HCT116 (cell line): ENCODE measurements at regions not wholly inside any gene's neighbourhood (a gene's known extent, or its start where the extent isn't known, plus 50 kb on each side); places are given as distances from the start of the nearest gene placed in this dataset.

Experiments
- ATAC-seq: fragments of 200-7000 bp; cut with Tn5 transposase; 2 replicates; pipeline ENCODE4 v1.9.1; 2020; ENCODE audit warnings: mild to moderate bottlenecking, moderate library complexity
- BruUV-seq: library from RNA; stranded (reverse); fragments of 400-500 nt; replicated peaks from 2 replicates; lab custom pipeline; 2021; lab: Mats Ljungman, UMichigan
- CTCF ChIA-PET: fragments of 300-600 bp; sonication (Branson Sonifier 250); formaldehyde crosslinking; loops from one replicate; lab custom pipeline; 2021; ENCODE audit warnings: antibody characterized with exemption; lab: Charles Lee
- POLR2A ChIA-PET: fragments of 300-600, 350-600 bp; sonication (Branson Sonifier 250); formaldehyde crosslinking; loops from one replicate; lab custom pipeline; 2021; ENCODE audit warnings: antibody characterized with exemption; lab: Charles Lee
- RAD21 ChIA-PET, 2 experiments: fragments of 300-600 bp; sonication (Branson Sonifier 250); formaldehyde crosslinking; loops; one replicate each; lab custom pipeline; 2023; ENCODE audit warnings: low total read pairs in 2 of 2; ENCODE audit not compliant: uncharacterized antibody in 2 of 2, unreplicated experiment in 2 of 2, low non-redundant PET in 1 of 2; lab: Charles Lee
- DNase-seq: peaks from one replicate; pipeline ENCODE4 v3.0.0-alpha.2; 2010; ENCODE audit warnings: low read depth, low spot score
- H2AFZ ChIP-seq: fragments of 200-600 bp; shearing (Covaris generic), sonication (generic); 2 replicates; pipeline ENCODE4 v1.6.1; 2017; ENCODE audit warnings: low read depth, mixed run types, mixed read lengths, antibody characterized with exemption, low read length; ENCODE audit not compliant: poor library complexity, severe bottlenecking
- H3K27ac ChIP-seq: 2 replicates; pipeline ENCODE4 v1.5.1; 2012; ENCODE audit warnings: low read depth, low read length
- H3K27me3 ChIP-seq: fragments of 200-600 bp; sonication (generic); 2 replicates; pipeline ENCODE4 v1.6.1; 2016; ENCODE audit warnings: mixed run types, low read length, mixed read lengths; ENCODE audit not compliant: insufficient read depth
- H3K36me3 ChIP-seq, 2 experiments: fragments of 200-500 bp in 1 of 2; fragments of 200-600 bp in 1 of 2; sonication (Bioruptor generic) in 1 of 2; sonication (generic) in 1 of 2; 2 replicates each; pipeline versions ENCODE4 v1.5.1 to v1.6.1; 2014 to 2016; ENCODE audit warnings: low read length in 2 of 2, inconsistent platforms in 1 of 2, mixed read lengths in 1 of 2, mixed run types in 1 of 2; ENCODE audit not compliant: insufficient read depth in 2 of 2, control insufficient read depth in 1 of 2
- H3K4me1 ChIP-seq, 2 experiments: fragments of 200-600 bp in 1 of 2; sonication (generic) in 1 of 2; 2 replicates each; pipeline versions ENCODE4 v1.5.1 to v1.6.1; 2012 to 2017; ENCODE audit warnings: low read length in 2 of 2, inconsistent platforms in 1 of 2, mild to moderate bottlenecking in 1 of 2, mixed read lengths in 1 of 2, mixed run types in 1 of 2, moderate library complexity in 1 of 2; ENCODE audit not compliant: insufficient read depth in 2 of 2, control insufficient read depth in 1 of 2
- H3K4me2 ChIP-seq: fragments of 200-600 bp; sonication (generic); 2 replicates; pipeline ENCODE4 v1.6.1; 2017; ENCODE audit warnings: mixed run types, low read length, mixed read lengths
- H3K4me3 ChIP-seq, 2 experiments: fragments of 200-600 bp in 1 of 2; sonication (generic) in 1 of 2; replicated peaks in 1 of 2; 2 replicates each; pipeline ENCODE4 v1.5.1; 2011 to 2016; ENCODE audit warnings: low read length in 2 of 2, control low read depth in 1 of 2, low read depth in 1 of 2, mild to moderate bottlenecking in 1 of 2, mixed read lengths in 1 of 2, mixed run types in 1 of 2
- H3K79me2 ChIP-seq: fragments of 200-600 bp; sonication (generic); 2 replicates; pipeline ENCODE4 v1.6.1; 2017; ENCODE audit warnings: mild to moderate bottlenecking, mixed run types, low read length, moderate library complexity, mixed read lengths; ENCODE audit not compliant: insufficient read depth
- H3K9ac ChIP-seq: fragments of 200-600 bp; sonication (generic); 2 replicates; pipeline ENCODE4 v1.6.1; 2016; ENCODE audit warnings: low read length, mixed read lengths
- H3K9me2 ChIP-seq: fragments of 200-600 bp; sonication (generic), shearing (Covaris generic); 2 replicates; pipeline ENCODE4 v1.6.1; 2017; ENCODE audit warnings: mixed run types, mild to moderate bottlenecking, moderate library complexity; ENCODE audit not compliant: insufficient read depth
- H3K9me3 ChIP-seq, 2 experiments: fragments of 200-500 bp in 1 of 2; fragments of 200-600 bp in 1 of 2; sonication (Bioruptor generic) in 1 of 2; sonication (generic) in 1 of 2; 2 replicates each; pipeline ENCODE4 v1.6.1; 2014 to 2017; ENCODE audit warnings: low read length in 2 of 2, mixed read lengths in 2 of 2, inconsistent platforms in 1 of 2, low read depth in 1 of 2, mild to moderate bottlenecking in 1 of 2, mixed run types in 1 of 2, moderate library complexity in 1 of 2; ENCODE audit not compliant: control insufficient read depth in 1 of 2, insufficient read depth in 1 of 2
- H4K20me1 ChIP-seq: fragments of 200-600 bp; sonication (generic), shearing (Covaris generic); 2 replicates; pipeline ENCODE4 v1.6.1; 2017; ENCODE audit warnings: mixed run types, mild to moderate bottlenecking, moderate library complexity; ENCODE audit not compliant: insufficient read depth
- CBX3 ChIP-seq: IDR thresholded peaks from 2 replicates; pipeline ENCODE4 v1.6.1; 2012; ENCODE audit warnings: low read depth
- CEBPB ChIP-seq: IDR thresholded peaks from 2 replicates; pipeline ENCODE4 v1.6.1; 2012; ENCODE audit warnings: low read depth
- ELF1 ChIP-seq: IDR thresholded peaks from 2 replicates; pipeline ENCODE4 v1.6.1; 2012; ENCODE audit warnings: low read depth, borderline replicate concordance
- JUND ChIP-seq: IDR thresholded peaks from 2 replicates; pipeline ENCODE4 v1.6.1; 2012
- POLR2A ChIP-seq: IDR thresholded peaks from 2 replicates; pipeline ENCODE4 v1.7.0; 2011; ENCODE audit warnings: borderline replicate concordance; ENCODE audit not compliant: insufficient read depth, insufficient read length; ENCODE audit errors: extremely low read depth
- REST ChIP-seq: IDR thresholded peaks from 2 replicates; pipeline ENCODE4 v1.6.1; 2012; ENCODE audit warnings: low read depth
- ZBTB33 ChIP-seq: IDR thresholded peaks from 2 replicates; pipeline ENCODE4 v1.6.1; 2011; ENCODE audit warnings: mild to moderate bottlenecking, low read length, moderate library complexity; ENCODE audit not compliant: insufficient replicate concordance; ENCODE audit errors: extremely low read depth
- intact Hi-C: fragments of 100-400 bp; cut with micrococcal nuclease; formaldehyde crosslinking; loops from 2 replicates; pipeline ENCODE4 v1.10.0; 2022
- TF ChIP-seq, protein P1 (sequence below), 3 experiments: fragments of 200-600 bp in 1 of 3; sonication (generic) in 1 of 3; IDR thresholded peaks in 2 of 3; conservative IDR thresholded peaks in 1 of 3; 2 replicates each; pipeline ENCODE4 v1.5.1; 2012 to 2017; ENCODE audit warnings: low read depth in 2 of 3, low read length in 2 of 3, antibody characterized with exemption in 1 of 3, borderline replicate concordance in 1 of 3, control low read depth in 1 of 3, mild to moderate bottlenecking in 1 of 3, mixed read lengths in 1 of 3, mixed run types in 1 of 3, moderate library complexity in 1 of 3; ENCODE audit not compliant: insufficient read depth in 1 of 3

- CTCF ChIA-PET, result no interaction called here
- no peak overlapping the region for H3K4me3 ChIP-seq
- POLR2A ChIA-PET, result no interaction called here
- no peak for DNase-seq
- H3K9ac ChIP-seq, result no peak overlapping the region
- no peak for TF ChIP-seq REST
- BruUV-seq, result no TSS peak
- no peaks in the 10 kb centered on the region for H3K9me2 ChIP-seq
- H2AFZ ChIP-seq, result peak overlapping the region; percentile 69
- H3K27me3 ChIP-seq, result no peaks in the 10 kb centered on the region
- no peak overlapping the region for H3K4me2 ChIP-seq
- H3K4me1 ChIP-seq, result peaks cover 0 to 12% of the 10 kb centered on the region in 2 experiments; a peak in 1 of 4 replicates
- no peak overlapping the region for H3K27ac ChIP-seq
- H3K9me3 ChIP-seq, result no peaks in the 10 kb centered on the region
- H3K79me2 ChIP-seq, result no peaks in the 10 kb centered on the region
- H3K36me3 ChIP-seq, result no peaks in the 10 kb centered on the region
- intact Hi-C loops, result no loop called here
- RAD21 ChIA-PET, result no interaction called here
- ATAC-seq, result no peak
- H4K20me1 ChIP-seq, result no peaks in the 10 kb centered on the region
Observed at GRCh38 chr6:100255701-100256100, 209.0 kb downstream of the SIM1 start.

DNA sequence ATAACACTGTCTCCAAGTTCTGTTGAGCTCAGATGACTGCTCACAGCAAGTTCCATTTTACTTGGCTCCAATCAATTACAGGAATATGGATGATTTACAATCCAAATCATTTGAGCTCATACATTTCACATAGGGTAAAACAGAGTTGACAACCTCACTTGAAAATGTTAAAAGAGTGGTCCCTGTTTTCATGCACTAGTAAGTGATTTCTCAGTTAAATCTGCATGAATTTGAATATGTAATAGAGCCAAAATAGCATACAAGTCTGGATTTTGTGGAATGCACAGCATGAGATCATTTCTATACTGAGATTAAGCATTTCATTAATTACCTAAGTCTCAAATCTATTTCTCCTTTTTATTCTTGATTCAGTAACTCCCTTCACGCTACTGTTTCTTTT lies 217.6 kb downstream of the SIM1 start:
- no peak overlapping the region for H3K9ac ChIP-seq
- no peaks in the 10 kb centered on the region for H3K4me1 ChIP-seq
- H3K4me3 ChIP-seq, result no peak overlapping the region
- H2AFZ ChIP-seq, result no peak overlapping the region
- no peaks in the 10 kb centered on the region for H3K27me3 ChIP-seq
- DNase-seq (no peak), ATAC-seq (no peak)
- ChIA-PET RAD21 (no interaction called here), POLR2A (no interaction called here), CTCF (no interaction called here)
- H3K9me3 ChIP-seq, result no peaks in the 10 kb centered on the region
- no TSS peak for BruUV-seq
- H3K79me2 ChIP-seq, result no peaks in the 10 kb centered on the region
- intact Hi-C loops, result no loop called here
- H3K9me2 ChIP-seq, result no peaks in the 10 kb centered on the region; the same call in 1 of the 2 replicates
- H3K4me2 ChIP-seq, result no peak overlapping the region
- no peaks in the 10 kb centered on the region for H4K20me1 ChIP-seq
- no peak overlapping the region for H3K27ac ChIP-seq
- no peaks in the 10 kb centered on the region for H3K36me3 ChIP-seq
- TF ChIP-seq CEBPB, result no peak
- no peak for TF ChIP-seq CBX3
- TF ChIP-seq ELF1, result no peak
- no peak for TF ChIP-seq ZBTB33
- TF ChIP-seq, protein P1, sequence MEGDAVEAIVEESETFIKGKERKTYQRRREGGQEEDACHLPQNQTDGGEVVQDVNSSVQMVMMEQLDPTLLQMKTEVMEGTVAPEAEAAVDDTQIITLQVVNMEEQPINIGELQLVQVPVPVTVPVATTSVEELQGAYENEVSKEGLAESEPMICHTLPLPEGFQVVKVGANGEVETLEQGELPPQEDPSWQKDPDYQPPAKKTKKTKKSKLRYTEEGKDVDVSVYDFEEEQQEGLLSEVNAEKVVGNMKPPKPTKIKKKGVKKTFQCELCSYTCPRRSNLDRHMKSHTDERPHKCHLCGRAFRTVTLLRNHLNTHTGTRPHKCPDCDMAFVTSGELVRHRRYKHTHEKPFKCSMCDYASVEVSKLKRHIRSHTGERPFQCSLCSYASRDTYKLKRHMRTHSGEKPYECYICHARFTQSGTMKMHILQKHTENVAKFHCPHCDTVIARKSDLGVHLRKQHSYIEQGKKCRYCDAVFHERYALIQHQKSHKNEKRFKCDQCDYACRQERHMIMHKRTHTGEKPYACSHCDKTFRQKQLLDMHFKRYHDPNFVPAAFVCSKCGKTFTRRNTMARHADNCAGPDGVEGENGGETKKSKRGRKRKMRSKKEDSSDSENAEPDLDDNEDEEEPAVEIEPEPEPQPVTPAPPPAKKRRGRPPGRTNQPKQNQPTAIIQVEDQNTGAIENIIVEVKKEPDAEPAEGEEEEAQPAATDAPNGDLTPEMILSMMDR (IDR thresholded peaks at IDR 0.05 in 2 of 3, conservative IDR thresholded peaks at IDR 0.05 in 1 of 3; ENCODE audit: borderline replicate concordance in 1 of 3, insufficient read depth in 1 of 3, low read depth in 2 of 3, low read length in 2 of 3), result no peak
- TF ChIP-seq POLR2A, result no peak
- no peak for TF ChIP-seq REST
- TF ChIP-seq JUND, result no peak
